GM12878 (cell line): ENCODE measurements at regions not wholly inside any gene's neighbourhood (a gene's known extent, or its start where the extent isn't known, plus 50 kb on each side); places are given as distances from the start of the nearest gene placed in this dataset.

Source experiments
- ATAC-seq: fragments of 200-7000 bp; cut with Tn5 transposase; 3 replicates; pipeline ENCODE4 v1.9.1; 2020; ENCODE audit warnings: mild to moderate bottlenecking, moderate library complexity
- BruUV-seq: library from RNA; stranded (reverse); fragments of 400-500 nt; replicated peaks from 2 replicates; lab custom pipeline; 2021; lab: Mats Ljungman, UMichigan
- CTCF ChIA-PET: fragments of 300-600 bp; sonication (Branson Sonifier 250); formaldehyde crosslinking; extraction: SDS; loops from one replicate; lab custom pipeline; 2021; ENCODE audit warnings: inconsistent platforms; lab: Yijun Ruan, JAX
- POLR2A ChIA-PET: fragments of 350-600 bp; formaldehyde crosslinking; extraction: SDS; loops from one replicate; lab custom pipeline; 2021; ENCODE audit warnings: inconsistent platforms; lab: Charles Lee
- RAD21 ChIA-PET: fragments of 300-600 bp; sonication (Branson Sonifier 250); formaldehyde crosslinking; loops from one replicate; lab custom pipeline; 2023; ENCODE audit warnings: antibody characterized with exemption; ENCODE audit not compliant: unreplicated experiment; lab: Charles Lee
- SMC1A ChIA-PET: fragments of 300-600 bp; sonication (Branson Sonifier 250); formaldehyde crosslinking; loops from one replicate; lab custom pipeline; 2023; ENCODE audit not compliant: unreplicated experiment, uncharacterized antibody; lab: Charles Lee
- DNase-seq: peaks from one replicate; pipeline ENCODE4 v3.0.0-alpha.2; 2011; ENCODE audit warnings: low read depth, low spot score
- FAIRE-seq: peaks from 3 replicates; lab custom pipeline; 2011; peaks lifted over from hg19 to GRCh38; lab: Jason Lieb, UNC
- H2AFZ ChIP-seq: 2 replicates; pipeline ENCODE4 v1.6.0; 2011; ENCODE audit warnings: low read depth, low read length, control low read depth; ENCODE audit not compliant: control insufficient read depth
- H3K27ac ChIP-seq: 2 replicates; pipeline ENCODE4 v1.5.1; 2011; ENCODE audit warnings: control low read depth; ENCODE audit not compliant: control insufficient read depth, insufficient read depth
- H3K27me3 ChIP-seq, 2 experiments: replicated peaks in 1 of 2; 2 replicates each; pipeline versions ENCODE4 v1.6.0 to v1.6.1; 2011; ENCODE audit warnings: low read length in 1 of 2; ENCODE audit not compliant: control insufficient read depth in 2 of 2, insufficient read depth in 2 of 2
- H3K36me3 ChIP-seq, 2 experiments: 2 replicates each; pipeline ENCODE4 v1.5.1; 2011; ENCODE audit warnings: low read length in 1 of 2; ENCODE audit not compliant: control insufficient read depth in 2 of 2, insufficient read depth in 2 of 2
- H3K4me1 ChIP-seq: 2 replicates; pipeline ENCODE4 v1.6.1; 2011; ENCODE audit warnings: mild to moderate bottlenecking, low read length, moderate library complexity, mixed read lengths; ENCODE audit not compliant: control insufficient read depth, insufficient read depth
- H3K4me2 ChIP-seq: 2 replicates; pipeline ENCODE4 v1.6.0; 2011; ENCODE audit warnings: control low read depth; ENCODE audit not compliant: control insufficient read depth, insufficient read depth
- H3K4me3 ChIP-seq: fragments of 200-600 bp; sonication (generic); 2 replicates; pipeline ENCODE4 v1.5.1; 2016
- H3K79me2 ChIP-seq: 2 replicates; pipeline ENCODE4 v1.6.0; 2011; ENCODE audit warnings: low read length; ENCODE audit not compliant: control insufficient read depth, insufficient read depth
- H3K9ac ChIP-seq: 2 replicates; pipeline ENCODE4 v1.8.0; 2011; ENCODE audit warnings: low read length, control low read depth, mixed read lengths; ENCODE audit not compliant: control insufficient read depth, insufficient read depth
- H3K9me3 ChIP-seq: replicated peaks from 3 replicates; pipeline ENCODE4 v1.5.1; 2011; ENCODE audit warnings: mild to moderate bottlenecking, low read length; ENCODE audit not compliant: control insufficient read depth, insufficient read depth
- H4K20me1 ChIP-seq: 2 replicates; pipeline ENCODE4 v1.6.0; 2011; ENCODE audit not compliant: control insufficient read depth, insufficient read depth
- BCLAF1 ChIP-seq: fragments of 450-650 bp; IDR thresholded peaks from 2 replicates; pipeline ENCODE4 v1.6.1; 2017; ENCODE audit warnings: antibody characterized with exemption, mild to moderate bottlenecking, moderate library complexity
- CUX1 ChIP-seq: IDR thresholded peaks from 2 replicates; pipeline ENCODE4 v1.6.1; 2012; ENCODE audit warnings: improper control_type of control experiment, low read depth, low read length; ENCODE audit not compliant: insufficient replicate concordance
- E2F4 ChIP-seq: IDR thresholded peaks from 2 replicates; pipeline ENCODE4 v1.6.1; 2012; ENCODE audit warnings: low read depth, low read length, improper control_type of control experiment
- EP300 ChIP-seq, 2 experiments: fragments of 150-350 bp in 1 of 2; IDR thresholded peaks; 2 replicates each; pipeline ENCODE4 v1.6.1; 2011 to 2012; ENCODE audit warnings: low read depth in 2 of 2, low read length in 2 of 2, borderline replicate concordance in 1 of 2, improper control_type of control experiment in 1 of 2, inconsistent platforms in 1 of 2; ENCODE audit not compliant: control insufficient read depth in 1 of 2
- HDAC2 ChIP-seq: fragments of 200-600 bp; sonication (generic); IDR thresholded peaks from 2 replicates; pipeline ENCODE4 v1.6.1; 2017
- KAT2A ChIP-seq: conservative IDR thresholded peaks from 2 replicates; pipeline ENCODE4 v1.6.1; 2011; ENCODE audit warnings: low read depth, low read length; ENCODE audit not compliant: control insufficient read depth
- MTA2 ChIP-seq: fragments of 450-650 bp; IDR thresholded peaks from 2 replicates; pipeline ENCODE4 v1.6.1; 2016; ENCODE audit warnings: low read depth, mild to moderate bottlenecking, moderate library complexity
- PML ChIP-seq: IDR thresholded peaks from 2 replicates; pipeline ENCODE4 v1.6.1; 2012; ENCODE audit warnings: low read length, inconsistent platforms
- RAD21 ChIP-seq: IDR thresholded peaks from 2 replicates; pipeline ENCODE4 v1.6.1; 2011; ENCODE audit warnings: mild to moderate bottlenecking, low read depth, low read length, moderate library complexity; ENCODE audit not compliant: insufficient read depth
- ZBTB11 ChIP-seq: fragments of 450-650 bp; formaldehyde crosslinking; IDR thresholded peaks from 2 replicates; pipeline ENCODE4 v1.5.0; 2022; ENCODE audit warnings: mild to moderate bottlenecking, missing genetic modification characterization
- WGBS: methylation state at CpG from one replicate; pipeline ENCODE4 v1.1.6; 2016; ENCODE audit warnings: low lambda C conversion rate; ENCODE audit not compliant: insufficient replicate concordance, insufficient coverage; ENCODE audit errors: missing lambda C conversion rate; 5-methylcytosine and 5-hydroxymethylcytosine counted together
- in situ Hi-C: fragments of 300-500 bp; cut with MboI; formaldehyde crosslinking; loops from 9 replicates; pipeline ENCODE4 v1.14.3; 2018; ENCODE audit warnings: mixed read lengths
- intact Hi-C: fragments of 100-400 bp; cut with micrococcal nuclease; formaldehyde crosslinking; loops from one replicate; pipeline ENCODE4 v1.14.2; 2022; ENCODE audit not compliant: unreplicated experiment

GRCh38 chr13:22271903-22272302 is 601.0 kb downstream of the FGF9 start (continued):
- TF ChIP-seq ZBTB11 (CRISPR knock-in tag) (no peak), KAT2A (no peak), MTA2 (no peak)

GRCh38 chr13:22275393-22275792 is 604.5 kb downstream of the FGF9 start:
- no peak overlapping the region for H2AFZ ChIP-seq
- POLR2A ChIA-PET = no interaction called here
- WGBS = 98% methylated on average over 3 of the region's 3 CpGs
- no peak overlapping the region for H3K9ac ChIP-seq
- no peak overlapping the region for H3K4me2 ChIP-seq
- H3K27ac ChIP-seq = no peak overlapping the region
- H4K20me1 ChIP-seq = no peaks in the 10 kb centered on the region
- intact Hi-C loops (loop anchor here (5.0 to 10.0 kb wide), 3 partner anchors 111 to 348 kb away; no protein-coding TSS in a partner anchor), in situ Hi-C loops (no loop called here)
- DNase-seq = no peak
- H3K79me2 ChIP-seq = no peaks in the 10 kb centered on the region
- no peaks in the 10 kb centered on the region for H3K36me3 ChIP-seq
- H3K4me3 ChIP-seq = no peak overlapping the region
- RAD21 ChIA-PET = no interaction called here
- ATAC-seq = no peak
- no peaks in the 10 kb centered on the region for H3K27me3 ChIP-seq
- no TSS peak for BruUV-seq
- SMC1A ChIA-PET = no interaction called here
- FAIRE-seq = no peak
- no peaks in the 10 kb centered on the region for H3K4me1 ChIP-seq
- H3K9me3 ChIP-seq = no peaks in the 10 kb centered on the region
- CTCF ChIA-PET = no interaction called here
- TF ChIP-seq BCLAF1 = no peak
- TF ChIP-seq PML = no peak
- no peak for TF ChIP-seq E2F4
- no peak for TF ChIP-seq EP300 (IDR thresholded peaks at IDR 0.05; ENCODE audit: borderline replicate concordance in 1 of 2, control insufficient read depth in 1 of 2, low read depth in 2 of 2, low read length in 2 of 2)
- no peak for TF ChIP-seq RAD21
- no peak for TF ChIP-seq HDAC2
- TF ChIP-seq CUX1 = no peak
